ENCODE measurements at regions not wholly inside any gene's neighbourhood (a gene's known extent, or its start where the extent isn't known, plus 50 kb on each side); places are given as distances from the start of the nearest gene placed in this dataset.

DNA sequence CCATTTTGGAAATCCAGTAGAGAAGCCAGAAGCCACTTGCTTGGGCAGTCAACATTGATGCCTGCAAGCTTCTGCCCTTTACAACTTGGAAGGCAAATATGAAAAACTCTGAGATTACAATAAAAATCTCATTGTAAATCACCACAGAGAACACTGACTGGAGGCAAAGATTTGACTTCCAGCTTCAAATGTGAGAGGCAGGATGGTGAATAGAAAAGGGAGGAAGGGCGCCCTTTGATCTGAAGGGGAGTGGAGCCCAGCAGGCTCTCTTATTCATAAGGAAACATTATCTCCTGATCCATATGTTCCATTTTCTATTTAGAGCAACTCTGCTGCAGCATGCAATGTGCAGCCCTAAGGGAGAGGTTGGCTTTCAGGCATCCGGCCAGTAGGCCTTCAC is 348.3 kb downstream of the AJAP1 start:
- Histone ChIP-seq H3K9me3 (ENCODE audit: control insufficient read depth in 2 of 3, insufficient read depth in 1 of 3, low read length in 3 of 3) (no peaks in the 10 kb centered on the region), H3K4me1 (ENCODE audit: control insufficient read depth in 2 of 3, insufficient read depth in 2 of 3, low read depth in 1 of 3, low read length in 3 of 3) (no peaks in the 10 kb centered on the region), H3K4me3 (ENCODE audit: low read length in 3 of 3) (no peak overlapping the region), H3K27me3 (ENCODE audit: control insufficient read depth, insufficient read depth, low read length) (no peaks in the 10 kb centered on the region), H3K27ac (ENCODE audit: low read depth in 2 of 2, low read length in 2 of 2) (no peak overlapping the region), H3K36me3 (ENCODE audit: control insufficient read depth in 2 of 3, insufficient read depth in 3 of 3, low read length in 3 of 3) (no peaks in the 10 kb centered on the region), H3K9ac (ENCODE audit: low read length in 3 of 3) (no peak overlapping the region)
- TF ChIP-seq, protein P1, sequence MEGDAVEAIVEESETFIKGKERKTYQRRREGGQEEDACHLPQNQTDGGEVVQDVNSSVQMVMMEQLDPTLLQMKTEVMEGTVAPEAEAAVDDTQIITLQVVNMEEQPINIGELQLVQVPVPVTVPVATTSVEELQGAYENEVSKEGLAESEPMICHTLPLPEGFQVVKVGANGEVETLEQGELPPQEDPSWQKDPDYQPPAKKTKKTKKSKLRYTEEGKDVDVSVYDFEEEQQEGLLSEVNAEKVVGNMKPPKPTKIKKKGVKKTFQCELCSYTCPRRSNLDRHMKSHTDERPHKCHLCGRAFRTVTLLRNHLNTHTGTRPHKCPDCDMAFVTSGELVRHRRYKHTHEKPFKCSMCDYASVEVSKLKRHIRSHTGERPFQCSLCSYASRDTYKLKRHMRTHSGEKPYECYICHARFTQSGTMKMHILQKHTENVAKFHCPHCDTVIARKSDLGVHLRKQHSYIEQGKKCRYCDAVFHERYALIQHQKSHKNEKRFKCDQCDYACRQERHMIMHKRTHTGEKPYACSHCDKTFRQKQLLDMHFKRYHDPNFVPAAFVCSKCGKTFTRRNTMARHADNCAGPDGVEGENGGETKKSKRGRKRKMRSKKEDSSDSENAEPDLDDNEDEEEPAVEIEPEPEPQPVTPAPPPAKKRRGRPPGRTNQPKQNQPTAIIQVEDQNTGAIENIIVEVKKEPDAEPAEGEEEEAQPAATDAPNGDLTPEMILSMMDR (IDR thresholded peaks at IDR 0.05; ENCODE audit: borderline replicate concordance, extremely low read depth, insufficient read depth), result no peak
- FAIRE-seq (no peak), DNase-seq (no peak)
- intact Hi-C loops (cut with DNase I), result no loop called here

DNA sequence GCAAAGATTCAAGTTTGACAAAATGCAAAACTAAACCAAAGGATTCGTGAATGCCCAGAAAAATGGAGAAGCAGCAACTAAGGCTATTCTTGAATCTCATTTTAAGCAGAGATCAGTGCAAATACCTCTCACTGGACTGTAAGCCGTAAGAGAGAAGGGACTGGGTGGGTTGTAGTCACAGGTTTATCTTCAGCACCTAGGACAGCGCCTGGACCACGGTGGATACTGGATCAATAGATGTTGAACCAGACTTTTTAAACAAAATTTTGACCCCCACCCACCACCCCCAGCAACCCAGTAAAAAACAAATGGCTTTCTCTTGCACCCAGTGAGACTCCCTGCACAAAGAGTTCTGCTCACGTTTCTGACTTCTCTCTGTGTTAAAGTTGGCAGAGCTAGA is 347.1 kb downstream of the AJAP1 start:
- H3K27me3 ChIP-seq (ENCODE audit: control insufficient read depth, insufficient read depth, low read length), result no peaks in the 10 kb centered on the region
- H3K4me1 ChIP-seq (ENCODE audit: control insufficient read depth in 2 of 3, insufficient read depth in 2 of 3, low read depth in 1 of 3, low read length in 3 of 3), result no peaks in the 10 kb centered on the region
- no peaks in the 10 kb centered on the region for H3K9me3 ChIP-seq (ENCODE audit: control insufficient read depth in 2 of 3, insufficient read depth in 1 of 3, low read length in 3 of 3)
- no peak overlapping the region for H3K27ac ChIP-seq (ENCODE audit: low read depth in 2 of 2, low read length in 2 of 2)
- DNase-seq, result peak in 2 of 5 donors; percentile 18 to 40
- H3K4me3 ChIP-seq (ENCODE audit: low read length in 3 of 3), result no peak overlapping the region
- TF ChIP-seq, protein P1 (IDR thresholded peaks at IDR 0.05; ENCODE audit: borderline replicate concordance, extremely low read depth, insufficient read depth), result no peak
- no peaks in the 10 kb centered on the region for H3K36me3 ChIP-seq (ENCODE audit: control insufficient read depth in 2 of 3, insufficient read depth in 3 of 3, low read length in 3 of 3)
- H3K9ac ChIP-seq (ENCODE audit: low read length in 3 of 3), result no peak overlapping the region
- no peak for FAIRE-seq
- intact Hi-C loops (cut with DNase I), result no loop called here

DNA sequence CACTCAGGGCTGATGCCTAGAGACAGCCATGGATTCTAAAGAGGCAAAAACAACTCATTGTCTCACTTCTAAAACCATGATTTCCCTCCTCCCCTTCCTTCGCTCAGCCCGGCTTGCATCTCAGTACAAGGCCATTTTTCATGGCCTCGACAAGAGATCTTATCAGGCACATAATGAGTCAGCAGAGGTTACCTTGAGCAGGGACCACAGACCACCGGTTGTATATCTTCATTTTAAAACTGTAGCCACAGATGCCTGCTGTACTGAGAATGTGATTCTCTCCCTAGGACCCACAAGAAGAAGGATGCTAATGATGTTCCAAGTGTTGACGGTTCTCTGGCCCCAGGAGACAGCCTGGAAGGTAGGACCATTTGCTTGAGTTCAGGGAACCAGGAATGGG is 331.9 kb downstream of the AJAP1 start:
- H3K36me3 ChIP-seq (ENCODE audit: control insufficient read depth in 2 of 3, insufficient read depth in 3 of 3, low read length in 3 of 3), result no peaks in the 10 kb centered on the region
- FAIRE-seq, result no peak
- no peak for DNase-seq
- H3K9ac ChIP-seq (ENCODE audit: low read length in 3 of 3), result no peak overlapping the region
- TF ChIP-seq, protein P1 (IDR thresholded peaks at IDR 0.05; ENCODE audit: borderline replicate concordance, extremely low read depth, insufficient read depth), result no peak
- intact Hi-C loops (cut with DNase I), result no loop called here
- H3K4me3 ChIP-seq (ENCODE audit: low read length in 3 of 3), result no peak overlapping the region
- no peaks in the 10 kb centered on the region for H3K9me3 ChIP-seq (ENCODE audit: control insufficient read depth in 2 of 3, insufficient read depth in 1 of 3, low read length in 3 of 3)
- no peaks in the 10 kb centered on the region for H3K27me3 ChIP-seq (ENCODE audit: control insufficient read depth, insufficient read depth, low read length)
- H3K4me1 ChIP-seq (ENCODE audit: control insufficient read depth in 2 of 3, insufficient read depth in 2 of 3, low read depth in 1 of 3, low read length in 3 of 3), result no peaks in the 10 kb centered on the region
- H3K27ac ChIP-seq (ENCODE audit: low read depth in 2 of 2, low read length in 2 of 2), result no peak overlapping the region

DNA sequence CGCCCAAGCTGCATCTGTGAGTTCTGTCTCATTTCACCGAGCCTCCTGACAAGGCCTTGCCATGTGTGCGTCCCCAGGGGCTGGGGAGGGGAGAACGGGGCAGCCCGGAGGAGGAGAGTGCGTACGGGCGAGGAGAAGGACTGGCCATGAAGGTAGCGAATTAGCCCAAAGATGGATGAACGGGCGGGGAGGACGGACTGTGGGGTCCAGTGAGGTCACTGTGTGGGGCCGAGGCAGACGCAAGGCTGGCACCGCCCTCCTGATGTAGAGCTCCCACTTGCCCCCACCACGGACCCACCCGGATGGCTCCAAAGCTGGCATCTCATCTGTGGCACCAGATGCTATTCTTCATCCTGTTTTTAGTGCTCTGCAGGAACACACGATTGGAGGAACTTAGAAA is 330.4 kb downstream of the AJAP1 start:
- no peak overlapping the region for H3K27ac ChIP-seq (ENCODE audit: low read depth in 2 of 2, low read length in 2 of 2)
- no peak overlapping the region for H3K4me3 ChIP-seq (ENCODE audit: low read length in 3 of 3)
- no peaks in the 10 kb centered on the region for H3K9me3 ChIP-seq (ENCODE audit: control insufficient read depth in 2 of 3, insufficient read depth in 1 of 3, low read length in 3 of 3)
- DNase-seq, result no peak
- FAIRE-seq, result no peak
- no peaks in the 10 kb centered on the region for H3K36me3 ChIP-seq (ENCODE audit: control insufficient read depth in 2 of 3, insufficient read depth in 3 of 3, low read length in 3 of 3)
- TF ChIP-seq, protein P1 (IDR thresholded peaks at IDR 0.05; ENCODE audit: borderline replicate concordance, extremely low read depth, insufficient read depth), result no peak
- H3K4me1 ChIP-seq (ENCODE audit: control insufficient read depth in 2 of 3, insufficient read depth in 2 of 3, low read depth in 1 of 3, low read length in 3 of 3), result no peaks in the 10 kb centered on the region
- intact Hi-C loops (cut with DNase I), result no loop called here
- no peaks in the 10 kb centered on the region for H3K27me3 ChIP-seq (ENCODE audit: control insufficient read depth, insufficient read depth, low read length)
- no peak overlapping the region for H3K9ac ChIP-seq (ENCODE audit: low read length in 3 of 3)
